Activated CD4-positive, alpha-beta T cell treated with anti-CD3 and anti-CD28 coated beads for 4 hours (primary cell): ENCODE measurements at regions not wholly inside any gene's neighbourhood (a gene's known extent, or its start where the extent isn't known, plus 50 kb on each side); places are given as distances from the start of the nearest gene placed in this dataset.
"Not testable (repeated sequence)": the region's sequence is repeated elsewhere in the genome, so short reads cannot be mapped to it uniquely, and the experiment has no call there.

Source experiments
- DNase-seq, 2 donors: peaks; one replicate each; pipeline ENCODE4 v3.0.0-alpha.2; 2020

- DNase-seq: no peak
These were observed 582.6 kb upstream of the TLE4 start for GRCh38 chr9:78989031-78989658.

- DNase-seq: no peak
These were observed 577.3 kb upstream of the TLE4 start for GRCh38 chr9:78994471-78994870.

DNA sequence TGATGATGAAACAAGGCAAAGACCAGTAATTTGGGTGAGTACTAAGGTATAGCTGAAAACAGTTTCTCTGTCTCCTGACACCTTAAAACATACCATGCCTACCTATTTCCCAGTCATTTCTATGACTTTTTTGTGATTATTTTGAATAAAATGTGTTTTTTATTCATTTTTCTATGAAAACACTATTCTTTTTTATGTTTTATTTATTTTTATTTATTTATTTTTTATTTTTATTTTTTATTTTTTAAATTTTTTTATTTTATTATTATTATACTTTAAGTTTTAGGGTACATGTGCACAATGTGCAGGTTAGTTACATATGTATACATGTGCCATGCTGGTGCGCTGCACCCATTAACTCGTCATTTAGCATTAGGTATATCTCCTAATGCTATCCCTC lies 576.8 kb upstream of the TLE4 start:
- DNase-seq: not testable (repeated sequence)

DNA sequence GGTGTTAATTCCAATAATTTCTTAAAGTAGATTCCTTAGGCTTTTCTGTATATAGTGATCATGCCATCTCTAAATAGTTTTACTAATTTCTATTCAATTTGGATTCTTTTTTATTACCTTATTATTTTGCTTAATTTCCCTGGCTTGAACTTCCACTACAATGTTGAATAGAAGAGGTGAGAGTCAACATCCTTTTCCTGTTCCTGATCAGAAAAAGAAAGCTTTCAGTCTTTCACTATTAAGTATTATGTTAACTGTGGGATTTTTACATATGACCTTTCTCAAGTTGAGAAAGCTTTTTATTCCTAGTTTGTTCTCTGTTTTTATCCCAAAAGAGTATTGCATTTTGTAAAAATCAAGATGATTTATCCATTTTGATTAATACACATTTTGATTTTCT lies 574.5 kb upstream of the TLE4 start:
- no peak for DNase-seq

- no peak for DNase-seq
These were observed 571.3 kb upstream of the TLE4 start for GRCh38 chr9:79000230-79001002.

DNA sequence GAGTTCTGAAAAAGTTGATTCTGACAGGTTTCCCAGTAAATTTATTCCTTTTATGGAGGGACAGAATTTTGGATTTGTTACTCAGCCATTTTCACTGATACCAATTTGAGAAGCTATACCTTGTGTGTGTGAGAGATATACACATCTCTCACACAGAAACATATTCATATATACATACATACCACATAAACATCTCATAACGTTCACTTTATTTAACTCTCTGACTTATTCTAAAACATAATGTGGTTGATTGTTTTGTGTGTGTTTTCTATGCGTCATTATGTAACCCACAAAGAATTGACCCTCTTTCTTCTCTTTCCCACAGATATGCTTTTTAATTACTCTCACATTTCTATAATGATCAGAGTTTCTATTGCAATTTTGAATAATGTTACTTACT lies 570.8 kb upstream of the TLE4 start:
- DNase-seq: no peak

GRCh38 chr9:79003514-79003913 lies 568.3 kb upstream of the TLE4 start:
- no peak for DNase-seq

DNA sequence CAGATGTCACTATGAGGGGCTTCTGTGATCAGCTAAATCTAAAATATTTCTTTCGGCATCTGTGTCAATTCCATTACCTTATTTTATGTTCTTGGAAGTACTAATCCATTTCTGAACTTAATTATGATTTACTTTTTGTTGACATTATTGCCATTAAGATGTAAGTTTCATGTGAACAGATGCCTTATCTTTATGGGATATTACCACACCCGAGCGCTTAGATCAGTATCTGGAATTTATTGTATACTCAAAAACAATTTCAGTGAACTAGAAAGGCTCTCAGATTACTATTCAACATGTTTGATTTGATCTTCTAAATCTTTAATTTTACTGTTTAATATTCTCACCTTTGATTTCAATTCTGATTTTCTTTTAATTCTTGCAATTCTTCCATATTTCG lies 567.7 kb upstream of the TLE4 start:
- DNase-seq: no peak

DNA sequence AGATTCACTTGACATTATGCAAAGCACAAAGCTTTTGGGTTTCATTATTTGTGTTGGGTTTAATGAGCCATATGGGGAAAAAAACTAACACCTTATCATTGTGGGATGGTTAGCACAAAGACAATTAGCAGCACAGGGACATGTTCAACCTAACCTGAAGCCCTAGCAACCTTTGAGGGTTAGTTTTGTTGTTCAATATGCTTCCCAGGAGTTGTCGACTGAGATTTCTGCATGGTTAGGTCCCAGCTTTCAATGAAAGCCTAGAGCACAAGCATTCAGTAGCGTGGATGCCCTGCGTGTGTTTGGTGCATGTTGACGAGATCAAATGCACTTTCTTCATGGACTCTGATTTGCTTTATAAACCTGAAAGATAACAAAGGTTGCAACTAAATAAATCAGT lies 565.2 kb upstream of the TLE4 start:
- DNase-seq: no peak

GRCh38 chr9:79007701-79008483 lies 563.9 kb upstream of the TLE4 start:
- no peak for DNase-seq

GRCh38 chr9:79008916-79009315 lies 562.8 kb upstream of the TLE4 start:
- no peak for DNase-seq

GRCh38 chr9:79011461-79011860 lies 560.3 kb upstream of the TLE4 start:
- DNase-seq: no peak

- no peak for DNase-seq
These were observed 559.2 kb upstream of the TLE4 start for GRCh38 chr9:79012561-79012960.

- DNase-seq: no peak
These were observed 557.8 kb upstream of the TLE4 start for GRCh38 chr9:79013715-79014610.

GRCh38 chr9:79014929-79015699 lies 556.7 kb upstream of the TLE4 start:
- DNase-seq: no peak

- no peak for DNase-seq
These were observed 555.8 kb upstream of the TLE4 start for GRCh38 chr9:79015951-79016350.

- DNase-seq: no peak
These were observed 551.5 kb upstream of the TLE4 start for GRCh38 chr9:79020276-79020675.

GRCh38 chr9:79021084-79021483 lies 550.7 kb upstream of the TLE4 start:
- no peak for DNase-seq

- no peak for DNase-seq
These were observed 548.6 kb upstream of the TLE4 start for GRCh38 chr9:79023134-79023580.

GRCh38 chr9:79026316-79026715 lies 545.4 kb upstream of the TLE4 start:
- no peak for DNase-seq

GRCh38 chr9:79028101-79028500 lies 543.7 kb upstream of the TLE4 start:
- DNase-seq: no peak

DNA sequence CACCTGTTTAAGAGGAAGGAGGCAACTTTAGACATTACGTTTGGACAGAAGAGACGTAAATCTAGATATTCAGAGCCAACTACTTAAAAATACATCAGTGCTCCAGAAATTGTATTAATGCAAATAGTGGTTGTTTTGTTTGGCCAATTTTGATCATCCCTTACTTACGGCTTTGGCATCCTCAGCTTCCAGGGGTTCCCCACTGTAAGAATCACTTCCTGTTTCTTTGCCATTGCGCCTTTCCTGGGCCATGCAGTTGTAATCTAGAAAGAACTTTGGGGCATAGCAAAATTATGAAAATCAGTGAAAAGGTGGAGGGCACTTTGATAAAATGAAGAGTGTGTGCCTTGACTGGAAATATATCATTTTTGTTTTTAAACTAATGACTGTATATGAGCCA lies 537.2 kb upstream of the TLE4 start:
- DNase-seq: no peak
